A549 (cell line): ENCODE measurements at regions not wholly inside any gene's neighbourhood (a gene's known extent, or its start where the extent isn't known, plus 50 kb on each side); places are given as distances from the start of the nearest gene placed in this dataset.

Experiments
- ATAC-seq, 2 experiments: fragments of 200-7000 bp in 1 of 2; fragments of >200 bp in 1 of 2; cut with Nextera tagmentation in 1 of 2; cut with Tn5 transposase in 1 of 2; 3 replicates each; pipeline versions ENCODE4 v1.8.0 to v1.9.1; 2018 to 2020; ENCODE audit warnings: mild to moderate bottlenecking in 1 of 2, moderate library complexity in 1 of 2
- CTCF ChIA-PET: fragments of 300-600 bp; sonication (Branson Sonifier 250); formaldehyde crosslinking; extraction: SDS; loops from one replicate; lab custom pipeline; 2021; ENCODE audit warnings: antibody characterized with exemption, inconsistent platforms; lab: Yijun Ruan, JAX
- POLR2A ChIA-PET: fragments of 350-600 bp; formaldehyde crosslinking; extraction: SDS; loops from one replicate; lab custom pipeline; 2021; ENCODE audit warnings: antibody characterized with exemption, inconsistent platforms; lab: Yijun Ruan, JAX
- DNase-seq, 2 experiments: peaks; one replicate each; pipeline versions ENCODE4 v3.0.0 to v3.0.0-alpha.2; 2011 to 2016; ENCODE audit warnings: low read depth in 1 of 2, low spot score in 1 of 2
- FAIRE-seq: peaks from 2 replicates; lab custom pipeline; 2011; peaks lifted over from hg19 to GRCh38; lab: Jason Lieb, UNC
- H3K27ac ChIP-seq, 2 experiments: fragments of >200 bp; sonication (Bioruptor Twin); formaldehyde crosslinking; 3 replicates each; pipeline ENCODE4 v1.5.1; 2016 to 2017
- H3K4me1 ChIP-seq: fragments of >200 bp; sonication (Bioruptor Twin); formaldehyde crosslinking; 3 replicates; pipeline ENCODE4 v1.6.1; 2016
- H3K4me2 ChIP-seq: fragments of >200 bp; sonication (Bioruptor Twin); formaldehyde crosslinking; 3 replicates; pipeline ENCODE4 v1.6.1; 2016
- H3K4me3 ChIP-seq: fragments of >200 bp; sonication (Bioruptor Twin); formaldehyde crosslinking; 3 replicates; pipeline ENCODE4 v1.5.1; 2016
- H3K9me3 ChIP-seq: fragments of >200 bp; sonication (Bioruptor Twin); formaldehyde crosslinking; 3 replicates; pipeline ENCODE4 v1.6.1; 2016
- CBX8 ChIP-seq: fragments of 200-600 bp; sonication (generic); IDR thresholded peaks from 2 replicates; pipeline ENCODE4 v1.6.1; 2016
- CHD2 ChIP-seq: fragments of 150-350 bp; IDR thresholded peaks from 2 replicates; pipeline ENCODE4 v1.6.1; 2014; ENCODE audit warnings: low read length; ENCODE audit not compliant: partially characterized antibody
- CTCF ChIP-seq: fragments of >200 bp; sonication (Bioruptor Twin); formaldehyde crosslinking; IDR thresholded peaks from 3 replicates; pipeline ENCODE4 v1.5.1; 2016
- E2F6 ChIP-seq: IDR thresholded peaks from 2 replicates; pipeline ENCODE4 v1.6.1; 2012; ENCODE audit warnings: low read depth, borderline replicate concordance
- EP300 ChIP-seq, 2 experiments: fragments of >200 bp; sonication (Bioruptor Twin); formaldehyde crosslinking; IDR thresholded peaks; 2 replicates in 1 of 2; 3 replicates in 1 of 2; pipeline ENCODE4 v1.6.1; 2016 to 2017
- FOSL2 ChIP-seq, 2 experiments: fragments of 450-650 bp in 1 of 2; fragments of >200 bp in 1 of 2; sonication (Bioruptor Twin) in 1 of 2; formaldehyde crosslinking; IDR thresholded peaks; 2 replicates each; pipeline versions ENCODE4 v1.5.0 to v1.6.1; 2016 to 2020; ENCODE audit warnings: mild to moderate bottlenecking in 1 of 2, moderate library complexity in 1 of 2
- FOXS1 ChIP-seq: fragments of 250-450 bp; sonication (Bioruptor Pico); IDR thresholded peaks from 2 replicates; pipeline ENCODE4 v1.5.0; 2020; ENCODE audit warnings: mild to moderate bottlenecking, moderate library complexity
- GATA3 ChIP-seq: IDR thresholded peaks from 2 replicates; pipeline ENCODE4 v1.6.1; 2012; ENCODE audit warnings: borderline replicate concordance
- HEYL ChIP-seq: fragments of 250-450 bp; sonication (Bioruptor Pico); IDR thresholded peaks from 2 replicates; pipeline ENCODE4 v1.8.0; 2021; ENCODE audit warnings: mild to moderate bottlenecking, moderate library complexity
- HOXB13 ChIP-seq: fragments of 250-450 bp; sonication (Bioruptor Pico); IDR thresholded peaks from 2 replicates; pipeline ENCODE4 v1.5.0; 2020; ENCODE audit warnings: low read depth, mild to moderate bottlenecking, moderate library complexity
- JUN ChIP-seq, 2 experiments: fragments of >200 bp; sonication (Bioruptor Twin); formaldehyde crosslinking; IDR thresholded peaks; 2 replicates in 1 of 2; 3 replicates in 1 of 2; pipeline ENCODE4 v1.6.1; 2016 to 2017
- JUNB ChIP-seq: fragments of >200 bp; sonication (Bioruptor Twin); formaldehyde crosslinking; IDR thresholded peaks from 2 replicates; pipeline ENCODE4 v1.6.1; 2016
- KDM5A ChIP-seq: fragments of 200-600 bp; sonication (generic); IDR thresholded peaks from 2 replicates; pipeline ENCODE4 v1.6.1; 2016; ENCODE audit warnings: antibody characterized with exemption, mild to moderate bottlenecking
- MAFK ChIP-seq: fragments of 450-650 bp; IDR thresholded peaks from 2 replicates; pipeline ENCODE4 v1.6.1; 2014; ENCODE audit not compliant: partially characterized antibody
- MAZ ChIP-seq: fragments of 150-350 bp; IDR thresholded peaks from 2 replicates; pipeline ENCODE4 v1.6.1; 2014; ENCODE audit warnings: antibody characterized with exemption, low read depth, low read length, borderline replicate concordance
- MYC ChIP-seq: IDR thresholded peaks from 2 replicates; pipeline ENCODE4 v1.6.1; 2012; ENCODE audit warnings: mild to moderate bottlenecking, inconsistent platforms, low read length, improper control_type of control experiment, borderline replicate concordance
- NPAS2 ChIP-seq: fragments of 250-450 bp; sonication (Bioruptor Pico); IDR thresholded peaks from 2 replicates; pipeline ENCODE4 v1.8.0; 2022; ENCODE audit warnings: mild to moderate bottlenecking, moderate library complexity, borderline replicate concordance
- NR3C1 ChIP-seq: fragments of >200 bp; sonication (Bioruptor Twin); formaldehyde crosslinking; IDR thresholded peaks from 3 replicates; pipeline ENCODE4 v1.6.1; 2017
- PHF8 ChIP-seq: fragments of 200-600 bp; sonication (generic); IDR thresholded peaks from 2 replicates; pipeline ENCODE4 v1.6.1; 2016; ENCODE audit warnings: low read depth, mild to moderate bottlenecking, antibody characterized with exemption, moderate library complexity, borderline replicate concordance
- POLR2A ChIP-seq: IDR thresholded peaks from 2 replicates; pipeline ENCODE4 v1.6.1; 2012; ENCODE audit warnings: mild to moderate bottlenecking, low read length
- POLR2AphosphoS2 ChIP-seq: conservative IDR thresholded peaks from 2 replicates; pipeline ENCODE4 v1.6.1; 2012; ENCODE audit warnings: low read length, improper control_type of control experiment, inconsistent platforms
- REST ChIP-seq: fragments of 200-600 bp; sonication (generic); IDR thresholded peaks from 2 replicates; pipeline ENCODE4 v1.6.1; 2016; ENCODE audit warnings: antibody characterized with exemption, mild to moderate bottlenecking, moderate library complexity
- RFX5 ChIP-seq: fragments of 450-650 bp; IDR thresholded peaks from 2 replicates; pipeline ENCODE4 v1.7.1; 2014; ENCODE audit warnings: antibody characterized with exemption, mild to moderate bottlenecking, moderate library complexity
- SMC3 ChIP-seq: fragments of >200 bp; sonication (Bioruptor Twin); formaldehyde crosslinking; IDR thresholded peaks from 3 replicates; pipeline ENCODE4 v1.6.1; 2018; ENCODE audit warnings: inconsistent platforms
- TFCP2L1 ChIP-seq: fragments of 250-450 bp; sonication (Bioruptor Pico); IDR thresholded peaks from 2 replicates; pipeline ENCODE4 v1.5.0; 2021; ENCODE audit warnings: mild to moderate bottlenecking
- TP53 ChIP-seq: fragments of 250-450 bp; sonication (Bioruptor Pico); IDR thresholded peaks from 2 replicates; pipeline ENCODE4 v1.5.0; 2021; ENCODE audit warnings: mild to moderate bottlenecking, moderate library complexity
- ZC3H11A ChIP-seq: fragments of 450-650 bp; IDR thresholded peaks from 2 replicates; pipeline ENCODE4 v1.6.1; 2014; ENCODE audit warnings: antibody characterized with exemption, mild to moderate bottlenecking
- ZFP36 ChIP-seq: fragments of 450-650 bp; IDR thresholded peaks from 2 replicates; pipeline ENCODE4 v1.6.1; 2014; ENCODE audit warnings: borderline replicate concordance; ENCODE audit not compliant: partially characterized antibody
- WGBS: methylation state at CpG from one replicate; pipeline ENCODE4 v1.1.6; 2017; ENCODE audit errors: missing lambda C conversion rate; 5-methylcytosine and 5-hydroxymethylcytosine counted together

- no peak for TF ChIP-seq ZFP36
- 0 out of 5 replicates have a peak, but pooled peaks of 1 of the 2 experiments have one; percentile 33 for TF ChIP-seq EP300 (IDR thresholded peaks at IDR 0.05)
- 0 out of 2 replicates have a peak, but pooled peaks have one; percentile 22 for TF ChIP-seq JUNB
- peak; percentile 58; the same call in 1 of the 2 replicates for TF ChIP-seq GATA3
- no peak for TF ChIP-seq ZC3H11A
- TF ChIP-seq MAFK, result peak; percentile 52
- TF ChIP-seq KDM5A, result no peak
- no peak for TF ChIP-seq FOSL2 (IDR thresholded peaks at IDR 0.05)
- TF ChIP-seq FOSL2 (CRISPR knock-in tag; IDR thresholded peaks at IDR 0.05), result peak; percentile 28; the same call in 1 of the 2 replicates
- TF ChIP-seq RFX5, result no peak
- TF ChIP-seq MAZ, result no peak
- TF ChIP-seq CTCF, result no peak
- TF ChIP-seq FOXS1 (CRISPR knock-in tag), result no peak
- TF ChIP-seq MYC, result no peak
- TF ChIP-seq E2F6, result no peak
- TF ChIP-seq JUN (IDR thresholded peaks at IDR 0.05), result no peak
- no peak for TF ChIP-seq POLR2A
- no peak for TF ChIP-seq SMC3
- TF ChIP-seq REST, result no peak
- TF ChIP-seq POLR2AphosphoS2, result no peak
- TF ChIP-seq PHF8, result no peak
- no peak for TF ChIP-seq HEYL (CRISPR knock-in tag)
- no peak for TF ChIP-seq TP53 (CRISPR knock-in tag)
- peak; percentile 42 to 69; a peak in 4 of 6 replicates for ATAC-seq
- ChIA-PET POLR2A (interaction anchor here (0.7 to 1.1 kb wide), 2 partner anchors 68 to 213 kb away, joined by 3 read pairs; no protein-coding TSS in a partner anchor), CTCF (interaction anchor here (0.6 to 2.1 kb wide), 4 partner anchors 14 to 239 kb away, joined by 3 to 12 read pairs (median 6); no protein-coding TSS in a partner anchor)
- peaks cover 86% of the 10 kb centered on the region for H3K4me1 ChIP-seq
- H3K27ac ChIP-seq, result peak overlapping the region; percentile 68 to 88
- H3K9me3 ChIP-seq, result no peaks in the 10 kb centered on the region
- no peak overlapping the region for H3K4me3 ChIP-seq
- DNase-seq, result peak in 1 of 2 experiments; percentile 49
- FAIRE-seq, result no peak
- 0% methylated on average over 1 of the region's 1 CpG for WGBS
- H3K4me2 ChIP-seq, result peak overlapping the region; percentile 64
Observed at GRCh38 chr4:150004481-150004880, 73.8 kb upstream of the DCLK2 start.

GRCh38 chr4:150005537-150005936 is 72.7 kb upstream of the DCLK2 start:
- H3K9me3 ChIP-seq, result no peaks in the 10 kb centered on the region
- no peak overlapping the region for H3K4me3 ChIP-seq
- 72% methylated on average over 3 of the region's 3 CpGs for WGBS
- peaks cover 86% of the 10 kb centered on the region for H3K4me1 ChIP-seq
- peak overlapping the region; percentile 64 for H3K4me2 ChIP-seq
- ChIA-PET CTCF (interaction anchor here (1.0 kb wide), 1 partner anchor 237 kb away, joined by 4 read pairs; no protein-coding TSS in a partner anchor), POLR2A (interaction anchor here (0.5 to 2.0 kb wide), 2 partner anchors 72 to 1030 kb away, joined by 7 to 9 read pairs; partner anchors contain the start of gene DCLK2)
- DNase-seq (no peak), ATAC-seq (no peak), FAIRE-seq (no peak)
- H3K27ac ChIP-seq, result peak overlapping the region; percentile 68 to 85
- TF ChIP-seq CBX8 (no peak), HOXB13 (CRISPR knock-in tag) (no peak), E2F6 (no peak), TP53 (CRISPR knock-in tag) (no peak), NPAS2 (no peak), FOSL2 (IDR thresholded peaks at IDR 0.05) (no peak), FOSL2 (CRISPR knock-in tag; IDR thresholded peaks at IDR 0.05) (no peak), NR3C1 (no peak), TFCP2L1 (CRISPR knock-in tag) (no peak), ZC3H11A (no peak), CHD2 (no peak)
